ENCODE measurements at regions not wholly inside any gene's neighbourhood (a gene's known extent, or its start where the extent isn't known, plus 50 kb on each side); places are given as distances from the start of the nearest gene placed in this dataset.

- TF ChIP-seq CTCF (IDR thresholded peaks at IDR 0.05) (no peak), POLR2A (IDR thresholded peaks at IDR 0.05) (no peak)
These were observed 296.6 kb upstream of the ISX start for GRCh38 chr22:34769361-34769760.

Measured in stomach (tissue), 4 donors.